AG10803 (cell line): ENCODE measurements at regions not wholly inside any gene's neighbourhood (a gene's known extent, or its start where the extent isn't known, plus 50 kb on each side); places are given as distances from the start of the nearest gene placed in this dataset.

Experiments
- DNase-seq: peaks from one replicate; pipeline ENCODE4 v3.0.0; 2010; ENCODE audit warnings: low read depth
- H3K4me3 ChIP-seq: 2 replicates; pipeline ENCODE4 v1.5.1; 2011; ENCODE audit warnings: mild to moderate bottlenecking, low read length, control low read depth
- TF ChIP-seq, protein P1 (sequence below): conservative IDR thresholded peaks from 2 replicates; pipeline ENCODE4 v1.5.1; 2011; ENCODE audit warnings: mild to moderate bottlenecking, low read length, control low read depth, inconsistent platforms

DNA sequence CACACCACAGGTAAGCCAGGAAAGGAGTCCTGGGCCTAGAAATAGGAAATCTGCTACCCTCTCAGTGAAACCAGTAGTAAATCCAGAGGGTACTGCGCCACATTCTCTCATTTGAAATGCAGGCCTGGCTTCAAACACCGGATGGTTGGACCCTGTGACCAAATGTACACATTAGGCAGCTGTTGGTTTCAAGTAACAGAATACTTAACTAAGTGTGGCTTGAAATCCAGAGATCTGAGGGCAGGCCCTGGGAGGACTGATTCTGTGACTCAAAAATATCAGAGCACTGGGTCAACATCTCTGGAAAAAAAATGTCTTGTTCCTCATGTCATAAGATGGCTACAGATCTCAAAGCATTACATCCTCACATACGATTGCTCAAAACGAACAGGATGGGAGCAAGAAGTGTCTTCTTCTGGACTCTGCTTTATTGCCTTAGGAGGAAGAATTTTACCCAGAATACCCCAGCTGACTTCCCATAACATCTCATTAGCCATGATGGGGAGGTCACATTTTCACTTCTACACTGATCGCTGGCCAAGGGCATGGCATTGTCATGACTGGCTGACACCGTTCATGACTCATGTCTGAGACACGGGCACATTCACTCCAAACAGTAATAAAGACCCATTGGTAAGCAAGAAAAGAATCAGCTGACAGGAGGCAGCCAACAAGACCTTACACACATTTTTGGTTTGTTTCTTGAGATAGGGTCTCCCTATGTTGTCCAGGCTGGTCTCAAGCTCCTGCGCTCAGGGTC, 166.0 kb downstream of the ARRDC4 start:
- H3K4me3 ChIP-seq: no peak overlapping the region
- TF ChIP-seq, protein P1, sequence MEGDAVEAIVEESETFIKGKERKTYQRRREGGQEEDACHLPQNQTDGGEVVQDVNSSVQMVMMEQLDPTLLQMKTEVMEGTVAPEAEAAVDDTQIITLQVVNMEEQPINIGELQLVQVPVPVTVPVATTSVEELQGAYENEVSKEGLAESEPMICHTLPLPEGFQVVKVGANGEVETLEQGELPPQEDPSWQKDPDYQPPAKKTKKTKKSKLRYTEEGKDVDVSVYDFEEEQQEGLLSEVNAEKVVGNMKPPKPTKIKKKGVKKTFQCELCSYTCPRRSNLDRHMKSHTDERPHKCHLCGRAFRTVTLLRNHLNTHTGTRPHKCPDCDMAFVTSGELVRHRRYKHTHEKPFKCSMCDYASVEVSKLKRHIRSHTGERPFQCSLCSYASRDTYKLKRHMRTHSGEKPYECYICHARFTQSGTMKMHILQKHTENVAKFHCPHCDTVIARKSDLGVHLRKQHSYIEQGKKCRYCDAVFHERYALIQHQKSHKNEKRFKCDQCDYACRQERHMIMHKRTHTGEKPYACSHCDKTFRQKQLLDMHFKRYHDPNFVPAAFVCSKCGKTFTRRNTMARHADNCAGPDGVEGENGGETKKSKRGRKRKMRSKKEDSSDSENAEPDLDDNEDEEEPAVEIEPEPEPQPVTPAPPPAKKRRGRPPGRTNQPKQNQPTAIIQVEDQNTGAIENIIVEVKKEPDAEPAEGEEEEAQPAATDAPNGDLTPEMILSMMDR: no peak
- peak; percentile 48 for DNase-seq

DNA sequence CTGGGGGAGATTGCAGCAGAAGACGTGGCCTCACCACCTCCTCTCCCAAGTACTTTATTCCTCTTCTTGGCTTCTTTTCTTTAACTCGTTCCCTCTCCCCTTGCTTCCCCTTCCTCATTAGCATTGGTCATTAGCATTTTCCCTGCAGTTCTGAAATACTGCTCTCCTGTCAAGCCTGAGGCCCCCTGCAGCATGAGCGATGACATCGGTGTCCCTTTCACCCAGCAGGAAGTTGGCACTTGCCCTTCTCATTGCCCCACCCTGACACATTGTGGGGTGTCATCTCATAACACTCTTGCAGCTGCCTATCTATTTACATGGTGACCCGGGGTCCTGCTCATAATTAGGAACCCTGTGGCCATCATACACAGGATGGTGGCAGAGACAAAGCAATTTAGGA, 167.1 kb downstream of the ARRDC4 start:
- DNase-seq: no peak
- H3K4me3 ChIP-seq: no peak overlapping the region
- TF ChIP-seq, protein P1: no peak

GRCh38 chr15:98131924-98132323, 171.4 kb downstream of the ARRDC4 start:
- H3K4me3 ChIP-seq: no peak overlapping the region
- TF ChIP-seq, protein P1: no peak
- DNase-seq: peak; percentile 23

DNA sequence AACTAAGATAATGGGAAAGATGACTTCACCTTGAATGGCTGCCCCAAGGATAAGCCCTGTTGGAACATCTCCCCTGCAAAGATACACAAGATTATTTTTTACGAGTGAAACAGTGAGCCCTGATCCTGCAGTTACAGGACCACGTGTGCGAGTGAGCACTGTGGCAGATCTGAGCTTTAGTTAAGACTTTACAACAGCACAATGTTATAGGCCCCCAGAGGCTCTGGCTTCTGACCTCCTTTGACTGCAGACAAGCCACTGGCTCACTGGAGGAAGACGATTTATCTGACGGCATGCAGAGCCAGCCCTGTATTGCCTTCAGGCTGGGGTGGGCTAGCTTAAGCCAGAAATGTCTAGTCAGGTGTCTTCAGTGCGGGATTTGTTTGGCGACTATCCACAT, 174.4 kb downstream of the ARRDC4 start:
- no peak overlapping the region for H3K4me3 ChIP-seq
- no peak for DNase-seq
- TF ChIP-seq, protein P1: no peak

DNA sequence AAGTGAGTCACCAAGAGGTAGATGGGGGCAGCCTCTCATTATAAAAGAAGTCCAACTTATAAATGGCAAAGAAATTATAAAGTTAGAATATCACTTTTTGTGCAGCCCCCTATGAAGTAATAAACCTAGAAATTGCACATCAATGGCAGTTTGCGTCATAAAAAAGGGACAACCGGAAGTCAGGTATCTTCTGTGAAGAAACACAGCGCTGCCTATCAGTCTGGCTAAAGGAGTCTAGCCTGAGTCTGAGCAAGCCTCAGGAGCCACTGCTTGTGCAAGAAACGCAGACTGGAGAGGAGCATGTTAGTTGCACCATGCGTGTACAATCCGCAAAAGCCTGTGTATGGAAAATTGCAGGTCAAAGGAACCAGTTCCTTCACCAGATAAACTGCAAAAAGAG, 178.4 kb downstream of the ARRDC4 start:
- no peak for DNase-seq
- H3K4me3 ChIP-seq: no peak overlapping the region
- TF ChIP-seq, protein P1: no peak

DNA sequence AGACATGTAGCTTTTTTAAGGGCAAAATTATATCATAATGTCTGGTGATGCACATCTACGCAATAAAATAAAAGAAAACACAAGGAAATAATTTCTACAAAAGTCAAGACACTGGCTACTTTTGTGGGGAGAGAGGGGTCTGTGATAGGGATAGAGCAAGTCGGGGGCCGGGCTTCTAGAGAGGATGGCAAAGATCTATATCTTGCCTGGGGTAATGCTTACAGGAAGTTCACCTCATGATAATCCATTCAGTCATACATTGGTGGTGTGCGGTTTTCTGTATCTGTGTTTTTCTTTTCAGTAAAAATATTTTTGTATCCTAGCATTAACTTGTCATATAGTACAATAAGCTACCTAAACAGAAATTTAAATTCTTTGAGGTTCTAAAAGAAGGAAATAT, 178.8 kb downstream of the ARRDC4 start:
- TF ChIP-seq, protein P1: no peak
- H3K4me3 ChIP-seq: no peak overlapping the region
- DNase-seq: no peak

GRCh38 chr15:98142572-98142971, 182.1 kb downstream of the ARRDC4 start:
- no peak for DNase-seq
- TF ChIP-seq, protein P1: 0 out of 2 replicates have a peak, but pooled peaks have one; percentile 6
- no peak overlapping the region for H3K4me3 ChIP-seq
